IPS DF 6.9 (cell line): ENCODE measurements at regions not wholly inside any gene's neighbourhood (a gene's known extent, or its start where the extent isn't known, plus 50 kb on each side); places are given as distances from the start of the nearest gene placed in this dataset.

Experiments
- DNase-seq: peaks from one replicate; pipeline ENCODE4 v3.0.0-alpha.2; 2013; ENCODE audit warnings: low read depth, low spot score
- H3K27ac ChIP-seq: one replicate; pipeline ENCODE4 v1.5.1; 2013; ENCODE audit warnings: low read length, control low read depth
- H3K27me3 ChIP-seq: 2 replicates; pipeline ENCODE4 v1.6.1; 2013; ENCODE audit warnings: mild to moderate bottlenecking, low read length; ENCODE audit not compliant: control insufficient read depth, insufficient read depth
- H3K36me3 ChIP-seq: 2 replicates; pipeline ENCODE4 v1.6.1; 2013; ENCODE audit warnings: low read length; ENCODE audit not compliant: control insufficient read depth, insufficient read depth
- H3K4me1 ChIP-seq: 2 replicates; pipeline ENCODE4 v1.6.1; 2013; ENCODE audit warnings: low read length; ENCODE audit not compliant: control insufficient read depth, insufficient read depth
- H3K4me3 ChIP-seq: 2 replicates; pipeline ENCODE4 v1.5.1; 2013; ENCODE audit warnings: mild to moderate bottlenecking, low read length
- H3K9me3 ChIP-seq: 2 replicates; pipeline ENCODE4 v1.6.1; 2013; ENCODE audit warnings: low read length, inconsistent platforms; ENCODE audit not compliant: control insufficient read depth, insufficient read depth
- WGBS: extraction: QIAGEN DNeasy Blood & Tissue Kit; methylation state at CpG from one replicate; pipeline ENCODE4 v1.1.7; 2013; ENCODE audit warnings: mixed read lengths, missing lambda C conversion rate; ENCODE audit not compliant: insufficient read length, insufficient coverage; 5-methylcytosine and 5-hydroxymethylcytosine counted together

DNA sequence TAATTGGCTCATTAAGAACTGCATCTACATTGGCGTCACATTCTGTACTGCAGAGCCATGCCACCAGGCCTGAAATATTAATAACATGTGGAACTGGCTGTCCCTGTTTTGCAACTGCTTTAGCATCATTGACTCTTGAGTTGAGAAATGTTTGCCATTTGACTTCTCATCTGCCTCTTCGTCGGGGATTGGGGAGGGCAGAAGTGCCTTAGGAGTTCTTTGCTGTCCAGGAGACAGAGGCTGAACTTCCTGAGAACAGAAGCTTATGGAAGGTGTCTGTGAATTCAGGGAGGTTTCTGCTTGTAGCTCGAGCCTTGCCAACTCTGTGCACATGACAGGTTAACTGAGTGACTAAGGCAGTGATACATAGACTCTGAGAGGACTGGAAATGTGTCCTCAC, 265.0 kb downstream of the KIF4B start:
- Histone ChIP-seq H3K27me3 (no peaks in the 10 kb centered on the region; the same call in 1 of the 2 replicates), H3K36me3 (no peaks in the 10 kb centered on the region), H3K9me3 (no peaks in the 10 kb centered on the region), H3K4me3 (no peak overlapping the region), H3K4me1 (no peaks in the 10 kb centered on the region), H3K27ac (no peak overlapping the region)
- no CpG with 5 or more reads among the region's 4 CpGs for WGBS
- DNase-seq: no peak

DNA sequence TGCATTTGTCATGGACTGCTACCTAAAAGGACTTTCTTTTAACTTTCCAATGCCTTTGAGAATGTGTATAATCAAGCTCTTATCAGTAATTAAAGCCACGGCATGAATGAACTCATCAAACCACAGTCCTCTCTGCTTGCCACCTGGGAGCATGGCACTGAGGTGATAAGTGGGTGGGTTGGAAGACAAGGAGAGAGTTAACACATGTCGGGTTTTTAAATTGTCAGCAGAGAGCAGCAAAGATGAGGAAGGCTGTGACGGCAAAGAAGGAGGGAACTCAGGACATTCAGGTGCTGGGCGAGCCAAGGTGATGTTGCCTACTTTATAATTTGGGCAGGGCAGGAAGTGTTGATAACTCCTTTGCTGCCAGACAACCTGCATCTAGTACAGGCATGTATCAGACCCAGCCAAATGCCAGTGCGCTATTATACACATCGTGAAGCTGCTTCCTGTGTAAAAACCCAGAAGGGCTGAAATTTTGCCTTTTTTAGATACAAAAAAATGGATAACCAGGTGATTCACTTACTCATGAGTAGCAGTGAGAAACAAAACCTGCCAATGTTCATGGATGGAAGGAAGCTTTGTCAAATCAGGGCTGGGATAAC, 269.1 kb downstream of the KIF4B start:
- no peaks in the 10 kb centered on the region for H3K27me3 ChIP-seq
- no peak overlapping the region for H3K4me3 ChIP-seq
- peaks cover 2% of the 10 kb centered on the region; the same call in 1 of the 2 replicates for H3K4me1 ChIP-seq
- WGBS: no CpG with 5 or more reads among the region's 6 CpGs
- H3K36me3 ChIP-seq: no peaks in the 10 kb centered on the region
- no peak for DNase-seq
- H3K9me3 ChIP-seq: no peaks in the 10 kb centered on the region
- H3K27ac ChIP-seq: no peak overlapping the region

DNA sequence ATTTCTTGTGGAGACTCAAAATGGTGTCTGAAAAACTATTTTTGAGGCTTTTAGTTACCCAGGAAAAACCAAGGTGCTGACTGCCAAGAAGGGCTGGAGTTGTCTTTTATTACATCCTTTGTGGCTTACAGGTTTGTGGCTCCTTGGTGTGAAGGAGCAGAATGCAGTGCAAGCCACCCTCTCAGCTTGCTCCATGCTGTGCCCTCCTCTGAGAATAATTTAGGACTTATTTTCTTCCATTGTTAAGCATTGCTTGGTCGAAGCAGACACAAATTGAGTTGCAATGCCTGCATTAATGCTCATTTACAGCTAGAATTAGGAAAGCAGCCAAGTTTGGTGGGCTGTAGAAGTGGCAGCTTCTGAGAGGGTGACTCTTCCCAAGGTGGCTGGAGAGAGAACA, 272.2 kb downstream of the KIF4B start:
- WGBS: no CpG with 5 or more reads among the region's 1 CpG
- no peaks in the 10 kb centered on the region for H3K27me3 ChIP-seq
- H3K4me1 ChIP-seq: peaks cover 2% of the 10 kb centered on the region; the same call in 1 of the 2 replicates
- no peaks in the 10 kb centered on the region for H3K9me3 ChIP-seq
- no peak overlapping the region for H3K27ac ChIP-seq
- no peak overlapping the region for H3K4me3 ChIP-seq
- no peak for DNase-seq
- H3K36me3 ChIP-seq: no peaks in the 10 kb centered on the region

DNA sequence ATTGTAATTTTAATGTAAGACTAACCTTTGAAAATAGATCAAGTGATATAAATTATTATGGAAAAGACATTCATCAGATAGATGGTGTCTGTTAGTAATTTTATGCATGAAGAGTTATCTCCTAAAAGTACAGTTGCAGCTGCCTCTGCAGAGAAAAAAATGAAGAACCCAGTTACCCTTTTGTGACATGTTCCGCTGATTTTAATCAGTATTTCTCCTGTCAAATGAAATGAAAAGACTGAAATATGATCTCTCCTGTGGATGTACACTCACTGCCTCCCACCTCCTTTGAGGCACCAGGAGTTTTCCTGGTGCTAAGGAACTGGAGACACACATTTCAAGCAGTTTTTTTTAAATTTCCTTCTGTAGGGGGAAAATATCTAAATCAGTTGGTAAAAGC, 277.4 kb downstream of the KIF4B start:
- no CpG with 5 or more reads among the region's 1 CpG for WGBS
- DNase-seq: no peak
- Histone ChIP-seq H3K27ac (no peak overlapping the region), H3K36me3 (no peaks in the 10 kb centered on the region), H3K27me3 (no peaks in the 10 kb centered on the region), H3K4me1 (no peaks in the 10 kb centered on the region), H3K4me3 (no peak overlapping the region), H3K9me3 (no peaks in the 10 kb centered on the region)

DNA sequence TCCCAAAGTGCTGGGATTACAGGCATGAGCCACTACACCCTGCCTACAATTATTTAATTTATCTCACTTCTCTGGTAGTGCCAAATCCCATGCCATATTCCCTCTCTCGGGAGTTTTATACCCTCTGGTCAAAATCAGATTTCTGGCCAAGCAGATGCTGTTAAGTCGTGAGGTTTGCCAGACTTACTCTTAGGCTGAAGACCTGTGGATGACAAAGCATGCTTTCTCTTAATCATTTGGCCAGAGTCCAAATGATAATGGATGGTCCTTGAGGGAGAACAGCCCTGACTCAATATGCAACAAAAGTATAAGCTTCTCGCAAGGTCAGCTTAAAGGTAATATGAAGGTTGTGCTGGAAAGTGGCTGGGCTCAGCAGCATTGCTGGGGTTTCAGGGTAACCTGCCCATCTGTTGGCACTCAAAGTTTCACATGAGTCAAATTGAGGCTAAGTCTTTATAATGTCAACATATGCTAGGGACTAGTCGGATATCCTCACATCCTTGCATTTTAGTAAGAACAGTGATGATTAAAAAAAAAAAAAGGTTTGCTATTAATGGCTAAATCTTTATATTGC, 280.1 kb downstream of the KIF4B start:
- Histone ChIP-seq H3K4me3 (no peak overlapping the region), H3K27ac (no peak overlapping the region), H3K9me3 (no peaks in the 10 kb centered on the region), H3K4me1 (no peaks in the 10 kb centered on the region), H3K27me3 (no peaks in the 10 kb centered on the region), H3K36me3 (no peaks in the 10 kb centered on the region)
- WGBS: no CpG with 5 or more reads among the region's 4 CpGs
- no peak for DNase-seq

DNA sequence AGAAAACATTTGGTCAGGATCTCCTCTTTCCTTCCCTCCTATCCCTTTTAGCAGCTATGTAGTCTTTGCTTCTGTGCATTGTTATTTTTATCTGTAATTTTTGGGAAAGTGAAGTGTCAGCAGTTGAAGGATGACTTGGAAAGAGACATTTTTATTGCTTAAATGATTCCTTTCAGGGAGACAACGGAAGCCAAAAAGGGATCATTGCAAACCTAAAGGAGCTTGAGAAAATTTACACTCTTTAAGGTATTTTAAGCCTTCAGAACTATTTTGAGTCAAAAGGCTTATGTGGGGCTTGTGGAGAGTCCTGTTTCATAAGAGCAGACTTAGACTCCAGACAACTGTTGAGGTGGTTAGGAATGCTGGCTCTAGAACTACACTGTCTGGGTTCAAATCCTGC, 281.6 kb downstream of the KIF4B start:
- no peaks in the 10 kb centered on the region for H3K36me3 ChIP-seq
- no peak overlapping the region for H3K27ac ChIP-seq
- H3K4me1 ChIP-seq: no peaks in the 10 kb centered on the region
- no peaks in the 10 kb centered on the region for H3K9me3 ChIP-seq
- no CpG with 5 or more reads among the region's 1 CpG for WGBS
- no peaks in the 10 kb centered on the region for H3K27me3 ChIP-seq
- no peak overlapping the region for H3K4me3 ChIP-seq
- no peak for DNase-seq

DNA sequence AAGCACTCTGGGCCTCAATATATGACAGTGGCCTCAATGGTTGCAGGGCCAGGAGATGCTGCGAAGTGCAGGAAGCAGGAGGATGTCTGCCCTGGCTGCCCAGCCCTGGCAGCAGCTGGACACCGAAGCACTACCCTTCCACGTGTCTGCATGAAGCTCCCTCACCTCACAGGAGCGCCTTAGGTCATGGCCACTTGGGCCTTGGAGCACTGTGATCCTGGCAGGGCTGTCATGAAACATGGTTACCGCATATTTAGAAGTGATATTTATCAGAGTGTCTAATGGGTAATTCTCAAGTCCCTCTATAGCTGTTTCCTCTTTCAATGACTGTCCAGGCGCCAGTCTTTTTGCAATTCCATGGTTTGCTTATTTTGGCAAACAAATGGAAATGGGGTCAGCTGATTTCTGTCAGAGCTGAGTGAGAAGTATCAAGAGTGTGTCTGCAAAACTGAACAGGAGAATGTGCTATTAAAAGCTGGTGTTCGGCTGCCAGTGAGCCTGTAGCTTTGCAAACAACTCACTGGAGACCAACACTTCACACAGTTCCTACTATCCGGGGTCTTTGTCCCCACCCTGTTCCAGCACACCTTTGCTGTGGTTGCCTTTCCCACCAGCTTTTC, 285.9 kb downstream of the KIF4B start:
- no CpG with 5 or more reads among the region's 8 CpGs for WGBS
- no peak for DNase-seq
- H3K36me3 ChIP-seq: no peaks in the 10 kb centered on the region
- no peaks in the 10 kb centered on the region for H3K27me3 ChIP-seq
- no peaks in the 10 kb centered on the region for H3K4me1 ChIP-seq
- H3K4me3 ChIP-seq: no peak overlapping the region
- H3K9me3 ChIP-seq: no peaks in the 10 kb centered on the region
- no peak overlapping the region for H3K27ac ChIP-seq

DNA sequence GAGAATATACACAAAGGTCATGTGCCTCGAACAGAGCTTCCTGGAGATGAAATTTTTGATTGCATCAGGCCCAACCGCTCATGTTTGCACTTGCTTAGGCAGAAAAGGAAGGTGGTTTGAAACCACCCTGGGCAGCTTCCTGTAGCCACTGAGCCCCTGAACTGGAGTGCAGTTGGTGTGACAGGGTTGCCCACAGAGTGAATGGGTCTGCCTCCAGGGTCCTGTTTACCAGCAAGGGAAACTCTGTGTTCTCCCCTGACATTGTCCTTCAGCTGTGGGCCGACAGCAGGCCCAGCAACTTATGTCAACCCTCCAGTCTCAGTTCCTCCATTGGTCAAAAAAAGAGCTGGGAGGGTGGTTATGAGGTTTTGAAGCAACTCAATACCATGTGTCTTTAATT, 289.6 kb downstream of the KIF4B start:
- no peak for DNase-seq
- Histone ChIP-seq H3K4me1 (no peaks in the 10 kb centered on the region), H3K9me3 (no peaks in the 10 kb centered on the region), H3K36me3 (no peaks in the 10 kb centered on the region), H3K4me3 (no peak overlapping the region), H3K27me3 (no peaks in the 10 kb centered on the region), H3K27ac (no peak overlapping the region)
- no CpG with 5 or more reads among the region's 3 CpGs for WGBS

DNA sequence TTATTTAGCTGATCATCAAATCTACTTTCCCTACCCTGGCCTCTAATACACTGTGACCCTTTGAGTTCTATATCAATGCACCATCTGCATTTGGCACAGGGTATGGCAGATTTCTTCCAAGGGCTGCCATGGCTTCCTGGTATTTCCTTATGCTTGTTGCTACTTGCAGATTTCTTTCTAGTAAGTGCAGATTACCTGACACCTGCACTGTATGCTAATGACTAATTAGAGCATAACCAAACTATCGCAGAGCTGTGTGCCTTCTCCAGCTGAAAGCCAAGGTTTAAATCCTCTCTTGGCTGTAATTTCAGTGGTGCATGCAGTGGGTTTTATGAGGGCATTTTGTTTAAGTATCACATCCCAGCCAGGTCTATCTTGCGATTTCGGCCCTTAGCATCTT, 293.7 kb downstream of the KIF4B start:
- no peaks in the 10 kb centered on the region for H3K4me1 ChIP-seq
- no peak for DNase-seq
- H3K27me3 ChIP-seq: no peaks in the 10 kb centered on the region
- H3K27ac ChIP-seq: no peak overlapping the region
- no peak overlapping the region for H3K4me3 ChIP-seq
- WGBS: no CpG with 5 or more reads among the region's 3 CpGs
- H3K36me3 ChIP-seq: no peaks in the 10 kb centered on the region
- H3K9me3 ChIP-seq: no peaks in the 10 kb centered on the region

DNA sequence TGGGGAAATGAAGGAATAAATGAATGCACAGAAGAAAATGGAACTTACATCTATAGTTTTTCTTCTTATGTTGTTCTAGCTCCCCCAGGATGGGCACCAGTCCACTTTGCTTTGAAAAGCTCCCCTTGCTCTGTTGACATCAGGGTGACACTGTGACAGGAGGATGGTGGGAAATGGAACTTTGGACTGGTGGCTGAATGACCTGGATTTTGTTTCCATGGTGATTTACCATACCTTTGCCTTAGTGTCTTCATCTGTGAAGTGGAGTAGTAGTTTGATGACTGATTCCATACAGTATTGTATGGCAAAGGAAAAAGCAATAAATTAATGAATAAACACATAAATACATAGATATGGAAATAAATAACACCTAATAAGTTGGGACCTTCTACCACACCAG, 294.7 kb downstream of the KIF4B start:
- Histone ChIP-seq H3K4me3 (no peak overlapping the region), H3K36me3 (no peaks in the 10 kb centered on the region), H3K4me1 (no peaks in the 10 kb centered on the region), H3K27ac (no peak overlapping the region), H3K27me3 (no peaks in the 10 kb centered on the region), H3K9me3 (no peaks in the 10 kb centered on the region)
- no peak for DNase-seq
